ENCODE measurements at regions not wholly inside any gene's neighbourhood (a gene's known extent, or its start where the extent isn't known, plus 50 kb on each side); places are given as distances from the start of the nearest gene placed in this dataset.
"Not testable (repeated sequence)": the region's sequence is repeated elsewhere in the genome, so short reads cannot be mapped to it uniquely, and the experiment has no call there.

DNA sequence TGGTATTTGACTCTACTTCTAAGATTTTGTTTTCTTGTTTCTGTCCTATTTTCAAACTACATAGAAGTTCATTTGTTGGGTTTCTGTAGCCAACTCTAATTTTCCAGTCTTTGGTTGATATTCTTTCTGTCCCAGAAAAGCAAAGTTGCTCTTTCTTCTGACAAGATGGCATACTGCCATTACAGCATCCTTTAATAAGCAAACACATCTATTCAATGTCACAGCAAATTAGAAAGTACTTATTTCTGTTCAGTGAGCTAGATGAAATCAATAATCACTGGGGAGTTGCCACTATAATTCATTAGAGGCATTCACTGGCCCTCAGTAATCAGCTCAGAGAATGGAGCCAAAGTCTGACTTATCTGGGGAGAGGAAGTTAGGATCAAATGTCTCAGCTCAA lies 1258.0 kb upstream of the IGFBP7 start:
- DNase-seq (ENCODE audit: low read depth): no peak

DNA sequence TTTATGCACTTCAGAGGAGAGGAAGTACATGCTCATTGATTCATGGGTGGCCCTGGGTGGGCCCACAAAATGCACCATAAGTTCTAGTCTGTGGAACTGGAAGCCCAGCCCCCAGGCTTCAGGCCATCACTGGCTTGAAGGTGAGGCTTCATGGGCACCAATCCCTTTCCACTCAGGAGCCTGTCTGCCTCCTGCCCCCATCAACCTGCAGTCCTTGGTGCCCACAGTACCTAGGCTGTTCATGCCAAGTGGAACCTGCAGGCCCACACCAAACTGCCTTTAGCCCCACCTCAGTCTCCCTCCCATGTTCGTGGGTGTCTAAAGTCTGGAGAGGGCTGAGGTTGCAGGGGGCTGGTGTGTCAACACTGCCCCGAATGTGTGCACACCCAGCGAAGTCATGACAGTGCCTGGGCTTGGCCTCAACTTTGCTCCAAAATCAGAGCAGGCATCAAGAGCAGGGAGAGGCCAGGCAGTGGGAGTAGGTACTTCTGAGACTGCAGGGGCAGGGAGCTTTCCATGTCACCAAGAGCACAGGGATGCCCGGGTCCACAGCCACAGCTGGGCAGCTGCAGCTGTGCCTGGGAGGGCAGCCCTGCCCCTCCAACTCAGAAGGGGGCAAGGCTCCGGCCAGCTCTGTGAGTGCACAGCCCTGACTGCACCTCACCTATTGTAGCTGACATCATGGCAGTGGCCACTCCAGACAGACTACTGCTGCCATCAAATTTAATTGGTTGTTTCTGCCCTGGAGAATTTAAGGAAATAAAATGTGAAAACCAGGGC lies 1250.4 kb upstream of the IGFBP7 start:
- DNase-seq (ENCODE audit: low read depth): no peak

DNA sequence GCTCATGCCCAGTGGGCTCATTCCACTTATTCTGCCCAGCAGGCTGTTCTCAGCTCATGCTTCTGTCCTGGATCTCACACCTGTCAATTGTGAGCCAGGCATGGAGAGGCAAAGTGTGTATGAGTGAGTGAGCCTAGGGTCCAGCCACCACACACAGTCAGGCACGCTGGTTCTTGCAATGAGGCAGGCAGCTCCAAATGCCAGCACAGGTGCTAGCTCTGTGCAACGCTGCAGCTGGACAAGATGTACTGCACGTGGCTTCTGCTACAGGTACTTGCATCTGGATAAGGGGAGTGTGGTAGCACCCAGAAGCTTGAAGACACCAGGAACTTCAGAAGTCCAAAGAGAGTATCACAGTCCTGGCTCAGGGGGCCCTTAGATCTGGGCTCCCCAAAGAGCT lies 1249.4 kb upstream of the IGFBP7 start:
- no peak for DNase-seq (ENCODE audit: low read depth)

GRCh38 chr4:58357947-58358346 lies 1247.8 kb upstream of the IGFBP7 start:
- DNase-seq (ENCODE audit: low read depth): no peak

DNA sequence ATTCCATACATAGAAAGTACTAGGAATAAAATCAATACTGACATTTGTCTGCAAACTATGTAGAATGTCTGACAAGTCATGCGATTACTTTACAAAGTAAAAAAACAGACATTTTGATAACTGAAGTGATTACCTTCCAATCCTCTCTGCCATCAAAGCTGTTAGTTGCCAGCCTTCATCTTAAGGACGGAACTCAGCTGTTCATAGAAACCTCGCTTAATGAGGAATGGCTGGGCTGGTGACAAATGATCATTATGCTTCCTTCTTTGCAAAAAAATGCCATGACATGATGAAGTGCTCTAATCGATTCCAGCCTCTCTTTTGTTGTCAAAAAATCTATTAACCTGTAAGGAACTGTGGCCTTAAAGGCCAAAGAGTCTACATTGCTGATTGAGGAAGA lies 1214.9 kb upstream of the IGFBP7 start:
- no peak for DNase-seq (ENCODE audit: low read depth)

- DNase-seq (ENCODE audit: low read depth): no peak
Observed at GRCh38 chr4:58313444-58313843, 1203.3 kb upstream of the IGFBP7 start.

- DNase-seq (ENCODE audit: low read depth): no peak
Observed at GRCh38 chr4:58303456-58303855, 1193.3 kb upstream of the IGFBP7 start.

DNA sequence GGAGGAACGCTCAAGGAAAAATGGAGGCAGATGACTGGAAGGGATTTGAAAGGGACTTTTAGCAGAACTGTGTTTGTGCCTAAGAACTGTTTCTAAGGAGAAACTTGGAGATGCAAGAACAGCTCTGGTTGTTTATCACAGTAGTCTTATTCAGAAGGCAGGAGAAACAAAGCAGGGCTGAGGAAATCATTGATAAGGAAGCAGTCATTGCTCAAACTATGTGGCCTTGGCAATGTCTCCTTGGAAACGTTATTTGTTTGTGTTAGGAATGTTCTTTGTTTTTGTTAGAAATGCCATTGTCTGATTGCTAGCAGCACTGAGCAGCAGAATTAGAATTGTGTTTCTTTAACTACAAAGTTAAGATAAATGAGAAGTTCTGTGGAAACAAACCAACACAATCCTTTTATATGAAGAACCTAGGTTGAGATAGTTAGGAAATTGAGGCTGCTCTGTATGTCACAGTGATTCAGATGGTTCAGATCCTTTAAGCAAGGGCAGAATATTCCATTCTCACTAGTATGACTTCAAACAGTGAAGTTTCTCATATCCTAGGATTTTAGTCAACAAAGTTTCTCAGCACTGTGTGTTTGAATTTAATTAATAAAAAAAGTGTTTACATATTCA lies 1191.3 kb upstream of the IGFBP7 start:
- no peak for DNase-seq (ENCODE audit: low read depth)

GRCh38 chr4:58286335-58286734 lies 1176.2 kb upstream of the IGFBP7 start:
- DNase-seq (ENCODE audit: low read depth): no peak

GRCh38 chr4:58280928-58281327 lies 1170.7 kb upstream of the IGFBP7 start:
- not testable (repeated sequence) for DNase-seq (ENCODE audit: low read depth)

GRCh38 chr4:58275856-58276255 lies 1165.7 kb upstream of the IGFBP7 start:
- DNase-seq (ENCODE audit: low read depth): no peak

GRCh38 chr4:58274553-58274952 lies 1164.4 kb upstream of the IGFBP7 start:
- no peak for DNase-seq (ENCODE audit: low read depth)

DNA sequence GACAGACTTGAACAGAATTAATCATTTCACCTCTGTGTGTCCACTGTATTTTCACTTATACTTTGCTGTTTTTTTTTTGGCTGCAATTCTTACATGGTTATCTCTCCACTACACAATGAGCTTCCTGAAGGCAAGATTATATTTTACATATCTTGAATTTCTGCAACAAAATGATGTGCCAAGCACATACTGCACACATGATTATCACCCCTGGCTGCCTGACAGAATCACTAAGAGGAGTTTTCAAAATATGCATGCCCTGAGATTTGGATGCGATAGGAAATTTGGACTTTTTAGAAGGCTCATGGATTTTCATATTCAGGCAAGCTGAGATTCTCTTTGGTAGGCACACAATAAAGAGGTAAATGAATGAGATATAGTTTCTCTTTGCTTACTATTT lies 1162.1 kb upstream of the IGFBP7 start:
- no peak for DNase-seq (ENCODE audit: low read depth)

DNA sequence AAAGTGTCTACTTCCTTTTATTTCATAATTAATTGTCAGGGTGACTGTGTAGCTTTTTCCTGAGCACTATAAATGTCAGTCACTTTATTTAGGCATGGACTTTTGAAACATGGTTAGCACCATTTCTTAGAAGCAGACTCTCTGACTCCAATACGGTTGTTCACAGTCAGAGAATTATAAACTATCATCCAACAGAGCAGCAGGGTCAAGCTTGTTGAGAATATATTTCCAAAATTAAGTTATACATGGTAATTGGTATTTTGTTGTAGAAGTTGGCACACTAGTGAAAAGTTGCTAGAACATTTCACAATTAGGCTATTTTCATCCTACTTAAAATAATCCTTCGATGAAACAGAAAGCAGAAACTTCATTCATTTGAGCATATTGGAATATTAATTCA lies 1155.5 kb upstream of the IGFBP7 start:
- no peak for DNase-seq (ENCODE audit: low read depth)

- DNase-seq (ENCODE audit: low read depth): no peak
Observed at GRCh38 chr4:58261526-58261925, 1151.3 kb upstream of the IGFBP7 start.

- DNase-seq (ENCODE audit: low read depth): no peak
Observed at GRCh38 chr4:58254291-58254690, 1144.1 kb upstream of the IGFBP7 start.

GRCh38 chr4:58252656-58253055 lies 1142.5 kb upstream of the IGFBP7 start:
- DNase-seq (ENCODE audit: low read depth): no peak

DNA sequence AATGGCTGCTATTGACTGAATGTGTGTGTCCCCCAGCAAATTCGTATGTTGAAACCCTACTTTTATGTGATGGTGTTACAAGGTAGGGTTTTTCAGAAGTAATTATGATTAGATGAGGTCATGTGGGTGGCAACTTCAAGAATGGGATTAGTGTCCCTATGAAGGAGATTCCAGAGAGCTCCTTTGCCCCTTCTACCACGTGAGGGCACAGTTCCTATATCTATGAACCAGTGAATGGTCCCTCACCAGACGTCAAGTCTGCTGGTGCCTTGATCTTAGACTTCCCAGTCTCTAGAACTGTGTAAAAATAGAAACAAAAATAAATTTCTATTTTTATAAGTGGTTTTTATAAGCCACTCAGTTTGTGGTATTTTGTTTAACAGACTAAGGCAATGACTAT lies 1137.6 kb upstream of the IGFBP7 start:
- no peak for DNase-seq (ENCODE audit: low read depth)

GRCh38 chr4:58225460-58225859 lies 1115.3 kb upstream of the IGFBP7 start:
- no peak for DNase-seq (ENCODE audit: low read depth)

DNA sequence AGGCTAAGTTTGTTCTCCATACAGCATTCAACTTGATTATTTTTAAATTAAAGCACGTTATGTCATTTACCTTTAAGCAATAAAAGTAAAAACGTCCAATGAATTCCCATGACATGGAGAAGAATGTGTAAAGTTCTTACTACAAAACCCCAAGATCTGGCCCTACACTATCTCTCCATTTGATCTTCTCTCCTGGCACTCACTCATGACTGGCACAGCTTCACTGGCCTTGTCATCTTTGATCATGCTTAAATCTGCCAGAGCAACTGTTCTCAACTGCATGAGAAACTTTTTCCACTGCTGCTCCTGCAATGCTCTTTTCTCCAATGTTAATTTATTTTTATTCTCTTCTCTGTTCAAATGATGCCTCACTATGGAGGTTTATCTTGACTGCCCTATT lies 1109.0 kb upstream of the IGFBP7 start:
- no peak for DNase-seq (ENCODE audit: low read depth)

- no peak for DNase-seq (ENCODE audit: low read depth)
Observed at GRCh38 chr4:58216461-58216860, 1106.3 kb upstream of the IGFBP7 start.

DNA sequence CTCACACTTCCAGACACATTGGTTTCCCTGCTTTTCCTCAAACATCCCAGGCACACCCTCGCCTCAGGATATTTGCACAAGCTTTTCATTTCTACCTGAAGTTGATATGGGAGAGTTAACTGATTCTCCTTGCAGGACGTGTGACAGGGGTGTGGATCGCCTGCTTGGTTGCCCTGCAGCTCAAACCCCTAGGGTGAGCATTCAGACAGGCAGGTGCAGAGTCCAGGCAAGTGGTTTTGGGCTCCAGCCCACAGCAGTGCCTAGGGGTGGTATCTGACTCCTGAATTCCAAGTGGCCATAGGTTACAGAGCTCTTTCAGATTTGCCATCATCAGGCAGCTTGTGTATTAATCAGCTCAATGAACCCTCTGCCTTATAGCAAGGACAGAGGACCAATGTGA lies 1104.2 kb upstream of the IGFBP7 start:
- DNase-seq (ENCODE audit: low read depth): no peak

GRCh38 chr4:58209551-58209950 lies 1099.4 kb upstream of the IGFBP7 start:
- no peak for DNase-seq (ENCODE audit: low read depth)

DNA sequence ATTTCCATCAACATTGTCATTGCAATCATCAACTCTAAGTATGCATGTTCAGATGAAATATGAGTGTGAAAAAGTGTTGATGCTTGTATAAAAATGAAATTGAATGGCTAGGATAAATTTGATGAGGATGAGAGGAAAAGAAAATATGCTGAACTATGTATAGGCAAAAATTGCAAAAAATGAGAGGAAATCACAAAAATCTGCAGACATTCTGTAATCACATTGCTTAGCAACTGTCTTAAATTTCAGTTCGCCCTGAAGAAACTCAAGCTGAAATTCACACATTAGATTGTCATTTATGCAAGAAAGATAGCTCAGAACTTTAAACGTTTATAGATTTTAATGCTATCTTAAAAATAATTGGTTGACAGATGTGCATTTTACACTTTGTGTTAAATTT lies 1098.8 kb upstream of the IGFBP7 start:
- DNase-seq (ENCODE audit: low read depth): no peak

Measured in LHCN-M2 (cell line).